Epithelial cell of prostate (primary cell): ENCODE measurements at regions not wholly inside any gene's neighbourhood (a gene's known extent, or its start where the extent isn't known, plus 50 kb on each side); places are given as distances from the start of the nearest gene placed in this dataset.
"Not testable (repeated sequence)": the region's sequence is repeated elsewhere in the genome, so short reads cannot be mapped to it uniquely, and the experiment has no call there.

Experiments used
- DNase-seq: peaks from one replicate; pipeline ENCODE4 v3.0.0-alpha.2; 2011; ENCODE audit warnings: low read depth, low spot score
- H3K27ac ChIP-seq: fragments of 450-650 bp; 2 replicates; pipeline ENCODE4 v1.5.1; 2017; ENCODE audit warnings: mild to moderate bottlenecking

GRCh38 chr1:29756085-29756484 is 519.8 kb downstream of the PTPRU start:
- DNase-seq = no peak
- no peak overlapping the region for H3K27ac ChIP-seq

- H3K27ac ChIP-seq, DNase-seq: not testable (repeated sequence)
Measured at GRCh38 chr1:29755412-29756015, 519.2 kb downstream of the PTPRU start.

- no peak for DNase-seq
- no peak overlapping the region for H3K27ac ChIP-seq
Measured at GRCh38 chr1:29754573-29755375, 518.5 kb downstream of the PTPRU start.

- no peak for DNase-seq
- no peak overlapping the region for H3K27ac ChIP-seq
Measured at GRCh38 chr1:29753771-29754572, 517.6 kb downstream of the PTPRU start.

GRCh38 chr1:29753244-29753643 is 516.9 kb downstream of the PTPRU start:
- no peak for DNase-seq

GRCh38 chr1:29752141-29752540 is 515.8 kb downstream of the PTPRU start:
- no peak for DNase-seq
- no peak overlapping the region for H3K27ac ChIP-seq

More at GRCh38 chr1:29753244-29753643, 516.9 kb downstream of the PTPRU start:
- H3K27ac ChIP-seq = no peak overlapping the region

GRCh38 chr1:29749024-29749945 is 513.0 kb downstream of the PTPRU start:
- no peak overlapping the region for H3K27ac ChIP-seq
- no peak for DNase-seq

- DNase-seq = no peak
- no peak overlapping the region for H3K27ac ChIP-seq
Measured at GRCh38 chr1:29747196-29747595, 510.9 kb downstream of the PTPRU start.

GRCh38 chr1:29746076-29746665 is 509.8 kb downstream of the PTPRU start:
- DNase-seq = no peak
- H3K27ac ChIP-seq = no peak overlapping the region

GRCh38 chr1:29744684-29745490 is 508.6 kb downstream of the PTPRU start:
- DNase-seq = no peak
- no peak overlapping the region for H3K27ac ChIP-seq

GRCh38 chr1:29743931-29744330 is 507.6 kb downstream of the PTPRU start:
- no peak for DNase-seq
- H3K27ac ChIP-seq = no peak overlapping the region

GRCh38 chr1:29743264-29743663 is 506.9 kb downstream of the PTPRU start:
- DNase-seq = no peak

GRCh38 chr1:29739176-29739575 is 502.9 kb downstream of the PTPRU start:
- DNase-seq = no peak
- H3K27ac ChIP-seq = no peak overlapping the region

More at GRCh38 chr1:29743264-29743663, 506.9 kb downstream of the PTPRU start:
- H3K27ac ChIP-seq = no peak overlapping the region

- no peak overlapping the region for H3K27ac ChIP-seq
- DNase-seq = no peak
Measured at GRCh38 chr1:29736582-29737188, 500.4 kb downstream of the PTPRU start.

GRCh38 chr1:29732453-29732852 is 496.1 kb downstream of the PTPRU start:
- no peak overlapping the region for H3K27ac ChIP-seq
- DNase-seq = no peak

- H3K27ac ChIP-seq = no peak overlapping the region
- no peak for DNase-seq
Measured at GRCh38 chr1:29730623-29731022, 494.3 kb downstream of the PTPRU start.

- no peak overlapping the region for H3K27ac ChIP-seq
- no peak for DNase-seq
Measured at GRCh38 chr1:29729281-29729680, 493.0 kb downstream of the PTPRU start.

GRCh38 chr1:29728703-29729102 is 492.4 kb downstream of the PTPRU start:
- H3K27ac ChIP-seq = no peak overlapping the region
- no peak for DNase-seq
